ENCODE measurements at regions not wholly inside any gene's neighbourhood (a gene's known extent, or its start where the extent isn't known, plus 50 kb on each side); places are given as distances from the start of the nearest gene placed in this dataset.

GRCh38 chr6:74607934-74608333 lies 597.9 kb downstream of the COL12A1 start:
- TF ChIP-seq GATA2 (IDR thresholded peaks at IDR 0.05; ENCODE audit: low read depth, low read length) (no peak), GATA3 (IDR thresholded peaks at IDR 0.05; ENCODE audit: low read depth, low read length) (no peak)

All from SH-SY5Y (cell line).